Nephron (organoid): ENCODE measurements at regions not wholly inside any gene's neighbourhood (a gene's known extent, or its start where the extent isn't known, plus 50 kb on each side); places are given as distances from the start of the nearest gene placed in this dataset.

Experiments
- H3K27ac Mint-ChIP-seq, 3 experiments: 2 replicates each; pipeline ENCODE4 v1.8.0; 2020; ENCODE audit warnings: mixed read lengths in 3 of 3, mild to moderate bottlenecking in 2 of 3, moderate library complexity in 1 of 3
- H3K27me3 Mint-ChIP-seq: 2 replicates; pipeline ENCODE4 v1.8.0; 2021; ENCODE audit warnings: low read depth, mild to moderate bottlenecking, moderate library complexity, mixed read lengths
- H3K36me3 Mint-ChIP-seq: 2 replicates; pipeline ENCODE4 v1.8.0; 2020; ENCODE audit warnings: low read depth, mixed read lengths
- H3K4me1 Mint-ChIP-seq: 2 replicates; pipeline ENCODE4 v1.8.0; 2020; ENCODE audit warnings: mixed read lengths
- H3K4me3 Mint-ChIP-seq, 3 experiments: 2 replicates each; pipeline ENCODE4 v1.8.0; 2020; ENCODE audit warnings: mild to moderate bottlenecking in 3 of 3, mixed read lengths in 3 of 3, moderate library complexity in 2 of 3
- H3K9me3 Mint-ChIP-seq: 2 replicates; pipeline ENCODE4 v1.8.0; 2020; ENCODE audit warnings: mixed read lengths
- TF ChIP-seq, protein P1 (sequence below), 3 experiments: fragments of 200-600 bp; sonication (generic); IDR thresholded peaks; one replicate each; pipeline ENCODE4 v1.5.0; 2021; ENCODE audit warnings: antibody characterized with exemption in 3 of 3; ENCODE audit not compliant: unreplicated experiment in 3 of 3

DNA sequence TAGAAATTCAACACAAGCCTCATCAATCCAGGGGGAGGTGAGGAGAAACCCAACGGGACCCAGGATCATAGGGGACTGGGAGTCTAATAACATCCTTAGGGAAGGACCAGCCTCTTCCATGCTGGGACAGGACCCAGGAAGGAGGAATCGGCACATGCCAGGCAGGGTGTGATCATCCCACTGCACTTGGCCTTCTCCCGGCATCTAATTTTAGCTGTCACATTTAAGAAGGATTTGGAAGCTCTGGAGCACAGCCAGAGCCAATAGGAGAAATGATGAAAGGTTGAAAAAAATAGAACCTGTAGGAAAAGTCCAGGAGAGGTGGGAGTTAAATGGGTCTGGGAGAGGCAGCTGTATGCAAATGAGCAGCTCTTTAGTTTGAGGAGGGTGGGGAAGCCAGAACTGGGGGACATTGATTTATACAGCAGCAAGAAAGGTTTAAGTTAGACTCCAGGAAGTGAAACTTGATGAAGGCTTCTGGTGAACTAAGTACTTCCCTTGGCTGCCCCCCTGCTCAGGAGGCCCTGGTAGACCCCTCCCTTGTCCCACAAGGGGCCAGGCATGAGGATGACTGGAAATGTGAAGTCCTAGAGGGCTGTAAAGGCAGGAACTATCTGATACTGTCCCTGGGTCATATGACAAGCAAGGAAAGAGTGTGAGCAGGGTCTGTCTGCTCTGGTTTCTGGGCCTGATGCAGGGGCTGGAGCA, 260.3 kb downstream of the LRFN2 start:
- no peak overlapping the region for H3K4me3 Mint-ChIP-seq
- TF ChIP-seq, protein P1, sequence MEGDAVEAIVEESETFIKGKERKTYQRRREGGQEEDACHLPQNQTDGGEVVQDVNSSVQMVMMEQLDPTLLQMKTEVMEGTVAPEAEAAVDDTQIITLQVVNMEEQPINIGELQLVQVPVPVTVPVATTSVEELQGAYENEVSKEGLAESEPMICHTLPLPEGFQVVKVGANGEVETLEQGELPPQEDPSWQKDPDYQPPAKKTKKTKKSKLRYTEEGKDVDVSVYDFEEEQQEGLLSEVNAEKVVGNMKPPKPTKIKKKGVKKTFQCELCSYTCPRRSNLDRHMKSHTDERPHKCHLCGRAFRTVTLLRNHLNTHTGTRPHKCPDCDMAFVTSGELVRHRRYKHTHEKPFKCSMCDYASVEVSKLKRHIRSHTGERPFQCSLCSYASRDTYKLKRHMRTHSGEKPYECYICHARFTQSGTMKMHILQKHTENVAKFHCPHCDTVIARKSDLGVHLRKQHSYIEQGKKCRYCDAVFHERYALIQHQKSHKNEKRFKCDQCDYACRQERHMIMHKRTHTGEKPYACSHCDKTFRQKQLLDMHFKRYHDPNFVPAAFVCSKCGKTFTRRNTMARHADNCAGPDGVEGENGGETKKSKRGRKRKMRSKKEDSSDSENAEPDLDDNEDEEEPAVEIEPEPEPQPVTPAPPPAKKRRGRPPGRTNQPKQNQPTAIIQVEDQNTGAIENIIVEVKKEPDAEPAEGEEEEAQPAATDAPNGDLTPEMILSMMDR (IDR thresholded peaks at IDR 0.05; ENCODE audit: unreplicated experiment in 3 of 3), result no peak
- peaks cover 55% of the 10 kb centered on the region for H3K4me1 Mint-ChIP-seq
- peaks cover 76% of the 10 kb centered on the region for H3K27me3 Mint-ChIP-seq
- H3K27ac Mint-ChIP-seq, result peak overlapping the region in 1 of 3 experiments; percentile 10
- H3K9me3 Mint-ChIP-seq, result no peaks in the 10 kb centered on the region
- H3K36me3 Mint-ChIP-seq, result no peaks in the 10 kb centered on the region

DNA sequence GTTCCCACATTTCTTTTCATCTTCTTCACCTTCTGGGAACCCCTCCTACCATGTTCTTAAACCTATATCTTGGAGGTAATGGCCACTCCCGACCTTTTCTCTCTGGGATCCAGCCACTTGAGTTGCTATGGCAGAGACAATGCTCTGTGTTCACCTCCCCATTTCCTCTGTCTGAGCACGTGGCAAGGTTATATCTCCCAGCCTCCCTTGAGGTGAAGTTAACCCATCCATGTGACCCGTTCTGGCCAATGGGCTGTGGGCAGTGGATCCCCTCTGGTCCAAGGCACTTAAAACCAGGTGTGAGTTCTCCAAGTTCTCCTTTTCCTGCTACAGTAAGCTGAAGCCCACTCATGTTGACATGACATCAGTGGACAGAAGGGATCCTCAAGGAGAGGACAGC, 261.4 kb downstream of the LRFN2 start:
- peaks cover 77% of the 10 kb centered on the region for H3K27me3 Mint-ChIP-seq
- H3K36me3 Mint-ChIP-seq, result no peaks in the 10 kb centered on the region
- H3K27ac Mint-ChIP-seq, result no peak overlapping the region
- peaks cover 55% of the 10 kb centered on the region for H3K4me1 Mint-ChIP-seq
- H3K4me3 Mint-ChIP-seq, result no peak overlapping the region
- H3K9me3 Mint-ChIP-seq, result no peaks in the 10 kb centered on the region
- TF ChIP-seq, protein P1 (IDR thresholded peaks at IDR 0.05; ENCODE audit: unreplicated experiment in 3 of 3), result no peak

DNA sequence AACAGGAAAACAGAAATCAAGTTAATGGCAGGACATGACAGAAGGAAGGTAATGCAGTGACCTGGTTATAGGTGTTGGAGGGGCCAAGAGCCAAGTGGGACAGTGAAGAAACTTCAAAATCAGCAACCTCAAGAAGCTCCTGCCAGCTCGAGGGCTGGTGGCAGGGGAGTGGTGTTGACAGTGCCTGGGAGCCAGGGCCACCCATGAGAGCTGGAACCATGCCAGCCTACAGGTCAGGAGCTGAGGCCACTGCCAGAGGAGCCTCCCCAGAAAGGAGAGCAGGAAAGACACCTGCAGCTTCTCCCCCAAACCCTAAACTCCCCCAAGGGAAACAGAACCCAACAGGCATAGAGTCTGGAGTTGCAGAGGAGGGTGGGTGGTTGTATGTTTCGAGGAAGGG, 262.1 kb downstream of the LRFN2 start:
- Mint-ChIP-seq H3K36me3 (no peaks in the 10 kb centered on the region), H3K27me3 (peaks cover 84% of the 10 kb centered on the region)

DNA sequence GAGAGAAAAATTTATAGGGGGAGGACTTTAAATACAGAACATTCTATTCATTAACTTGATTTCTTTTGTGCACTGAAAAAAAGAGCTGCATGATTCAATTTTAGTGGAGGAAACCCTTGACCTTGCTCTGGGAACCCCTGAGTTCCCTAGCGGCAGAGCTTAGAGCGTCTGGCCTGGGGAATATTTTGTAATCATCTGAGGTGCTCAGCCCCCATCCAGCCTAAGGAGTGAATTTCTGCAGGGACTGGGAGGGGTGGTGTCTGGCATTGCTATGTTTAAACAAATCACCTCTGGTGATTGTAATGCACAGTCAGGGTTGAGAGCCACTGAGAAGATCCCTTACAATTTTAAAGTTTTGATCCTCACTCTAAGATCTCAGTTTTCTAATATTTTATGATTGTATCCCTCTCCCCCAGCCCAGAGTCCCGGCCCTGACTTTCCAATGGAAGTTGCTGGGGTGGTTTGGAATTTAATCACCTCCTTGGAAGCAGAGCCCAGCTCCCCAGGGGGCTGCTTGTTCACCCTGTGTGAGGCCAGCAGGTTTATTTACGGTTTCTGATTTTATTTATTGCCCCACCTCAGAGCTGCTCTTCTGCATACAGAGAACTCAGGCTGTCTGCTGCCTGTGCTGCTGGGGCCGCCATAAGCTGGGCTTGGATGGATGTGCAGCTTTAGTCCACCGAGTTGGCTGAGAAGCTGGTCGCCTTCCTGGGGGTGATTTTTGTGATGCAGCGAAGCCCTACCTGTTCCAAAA, 263.1 kb downstream of the LRFN2 start:
- H3K27me3 Mint-ChIP-seq, result peaks cover 87% of the 10 kb centered on the region
- TF ChIP-seq, protein P1 (IDR thresholded peaks at IDR 0.05; ENCODE audit: unreplicated experiment in 3 of 3), result no peak
- H3K9me3 Mint-ChIP-seq, result no peaks in the 10 kb centered on the region
- peak overlapping the region in 2 of 3 experiments; percentile 36 to 61 for H3K27ac Mint-ChIP-seq
- peaks cover 52% of the 10 kb centered on the region for H3K4me1 Mint-ChIP-seq
- H3K36me3 Mint-ChIP-seq, result no peaks in the 10 kb centered on the region
- H3K4me3 Mint-ChIP-seq, result no peak overlapping the region

More for the DNA sequence above, 262.1 kb downstream of the LRFN2 start:
- H3K4me3 Mint-ChIP-seq, result no peak overlapping the region
- H3K27ac Mint-ChIP-seq, result peak overlapping the region in 2 of 3 experiments; percentile 2 to 61
- H3K9me3 Mint-ChIP-seq, result no peaks in the 10 kb centered on the region
- TF ChIP-seq, protein P1 (IDR thresholded peaks at IDR 0.05; ENCODE audit: unreplicated experiment in 3 of 3), result no peak
- peaks cover 55% of the 10 kb centered on the region for H3K4me1 Mint-ChIP-seq

DNA sequence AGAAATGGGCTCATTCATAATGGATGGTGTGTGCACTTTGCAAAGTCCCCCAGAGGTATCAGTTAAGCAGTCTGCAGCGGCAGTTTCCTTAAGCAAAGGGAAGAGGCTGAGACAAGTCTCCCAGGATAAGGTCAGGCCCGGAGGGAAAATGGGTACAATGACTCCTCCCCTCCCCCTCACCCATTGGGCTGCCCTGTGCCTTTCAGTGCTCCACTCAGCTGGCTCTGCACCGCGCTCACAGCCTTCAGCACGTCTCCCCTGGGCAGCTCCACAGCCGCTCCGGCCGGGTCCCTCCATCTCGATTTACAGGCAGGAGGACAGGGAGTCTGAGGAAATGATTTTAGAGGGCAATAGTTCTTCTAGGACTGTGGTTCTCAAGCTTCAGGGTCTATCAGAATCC, 264.8 kb downstream of the LRFN2 start:
- Mint-ChIP-seq H3K4me3 (no peak overlapping the region), H3K4me1 (peaks cover 41% of the 10 kb centered on the region), H3K9me3 (no peaks in the 10 kb centered on the region), H3K27me3 (peaks cover 85% of the 10 kb centered on the region), H3K27ac (no peak overlapping the region), H3K36me3 (no peaks in the 10 kb centered on the region)
- TF ChIP-seq, protein P1 (IDR thresholded peaks at IDR 0.05; ENCODE audit: unreplicated experiment in 3 of 3), result no peak
